GM13976 (cell line): ENCODE measurements at regions not wholly inside any gene's neighbourhood (a gene's known extent, or its start where the extent isn't known, plus 50 kb on each side); places are given as distances from the start of the nearest gene placed in this dataset.

Source experiments
- DNase-seq: peaks from one replicate; pipeline ENCODE4 v3.0.0; 2012; ENCODE audit warnings: low spot score
- CTCF ChIP-seq: IDR thresholded peaks from 2 replicates; pipeline ENCODE4 v1.5.1; 2012; ENCODE audit warnings: borderline replicate concordance, mild to moderate bottlenecking; ENCODE audit not compliant: insufficient read depth; ENCODE audit errors: extremely low read depth, missing control alignments, control extremely low read depth
- in situ Hi-C: fragments of 300-500 bp; cut with MboI; formaldehyde crosslinking; loops from one replicate; pipeline ENCODE4 v1.12.0; 2022; ENCODE audit warnings: low sequenced_read_pairs, mixed read lengths, inconsistent platforms; ENCODE audit not compliant: unreplicated experiment

- TF ChIP-seq CTCF, result no peak
- in situ Hi-C loops, result no loop called here
- peak; percentile 10 for DNase-seq
Measured at GRCh38 chr2:3112131-3112530, 265.5 kb downstream of the EIPR1 start.

- peak; percentile 10 for DNase-seq
- in situ Hi-C loops, result no loop called here
- TF ChIP-seq CTCF, result no peak
Measured at GRCh38 chr2:3110994-3111666, 266.5 kb downstream of the EIPR1 start.

GRCh38 chr2:3110555-3110954 is 267.1 kb downstream of the EIPR1 start:
- TF ChIP-seq CTCF, result no peak
- no peak for DNase-seq
- in situ Hi-C loops, result no loop called here

- in situ Hi-C loops, result no loop called here
- no peak for TF ChIP-seq CTCF
- peak; percentile 28 for DNase-seq
Measured at GRCh38 chr2:3108710-3109702, 268.6 kb downstream of the EIPR1 start.

GRCh38 chr2:3108105-3108504 is 269.5 kb downstream of the EIPR1 start:
- DNase-seq, result peak; percentile 27
- no peak for TF ChIP-seq CTCF
- in situ Hi-C loops, result no loop called here

- TF ChIP-seq CTCF, result no peak
- in situ Hi-C loops, result no loop called here
- peak; percentile 17 for DNase-seq
Measured at GRCh38 chr2:3107567-3107966, 270.1 kb downstream of the EIPR1 start.
